Stimulated activated naive CD4-positive, alpha-beta T cell (primary cell): ENCODE measurements at regions not wholly inside any gene's neighbourhood (a gene's known extent, or its start where the extent isn't known, plus 50 kb on each side); places are given as distances from the start of the nearest gene placed in this dataset.

Source experiments
- DNase-seq, 6 experiments: peaks; one replicate each; lab custom pipeline; 2025; lab: John Stamatoyannopoulos, UW

DNA sequence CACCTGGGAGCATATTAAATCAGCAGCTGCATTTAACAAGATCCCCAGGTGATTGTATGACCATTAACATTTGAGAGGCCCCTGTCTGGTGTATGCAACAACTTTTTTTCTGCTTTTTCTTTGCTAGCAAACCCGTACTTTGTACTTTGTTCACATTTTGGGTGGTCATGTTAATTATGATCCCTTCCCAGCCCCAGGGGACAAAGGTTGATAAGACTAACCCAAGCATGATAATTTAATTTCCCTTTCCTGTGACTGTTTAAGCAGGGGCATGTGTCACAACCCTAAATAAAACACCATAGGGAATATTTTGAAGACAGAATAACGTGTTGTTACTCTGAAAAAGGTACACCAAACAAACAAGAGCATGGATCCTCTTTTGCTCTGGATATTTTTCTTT is 332.0 kb downstream of the PCDH18 start:
- DNase-seq: no peak

DNA sequence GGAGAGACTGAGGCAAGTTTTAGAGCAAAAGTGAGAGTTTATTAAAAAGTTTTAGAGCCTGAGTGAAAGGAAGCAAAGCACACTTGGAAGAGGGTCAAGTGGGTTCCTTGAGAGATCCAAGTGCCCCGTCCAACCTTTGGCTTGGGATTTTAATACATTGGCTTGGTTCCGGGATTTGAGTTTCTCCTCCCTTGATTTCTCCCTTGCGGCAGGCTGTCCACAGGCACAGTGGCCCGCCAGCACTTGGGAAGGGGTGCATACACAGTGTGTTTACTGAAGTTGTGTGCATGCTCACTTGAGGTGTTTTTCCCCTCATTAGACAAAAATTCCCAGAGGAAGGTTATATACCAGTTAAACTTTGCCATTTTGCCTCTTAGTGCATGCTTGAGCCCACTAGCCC is 333.5 kb downstream of the PCDH18 start:
- no peak for DNase-seq

DNA sequence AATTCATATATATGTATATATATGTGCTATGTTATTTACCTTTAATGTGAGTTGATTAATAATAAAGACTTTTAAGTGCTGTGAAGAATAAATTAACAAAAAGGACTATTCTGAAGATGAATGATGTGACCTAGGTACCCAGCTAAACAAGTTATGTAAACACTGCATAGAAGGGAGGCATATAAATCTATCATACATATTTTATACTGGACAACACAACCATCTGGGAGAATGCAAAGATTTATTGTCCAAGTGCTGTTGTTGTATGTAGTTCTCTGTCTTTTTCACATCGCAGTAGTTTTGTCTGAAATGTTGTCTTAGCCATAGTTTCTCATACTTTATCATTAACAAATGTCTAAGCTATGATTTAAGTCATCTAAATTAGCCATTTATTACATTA is 337.6 kb downstream of the PCDH18 start:
- no peak for DNase-seq

DNA sequence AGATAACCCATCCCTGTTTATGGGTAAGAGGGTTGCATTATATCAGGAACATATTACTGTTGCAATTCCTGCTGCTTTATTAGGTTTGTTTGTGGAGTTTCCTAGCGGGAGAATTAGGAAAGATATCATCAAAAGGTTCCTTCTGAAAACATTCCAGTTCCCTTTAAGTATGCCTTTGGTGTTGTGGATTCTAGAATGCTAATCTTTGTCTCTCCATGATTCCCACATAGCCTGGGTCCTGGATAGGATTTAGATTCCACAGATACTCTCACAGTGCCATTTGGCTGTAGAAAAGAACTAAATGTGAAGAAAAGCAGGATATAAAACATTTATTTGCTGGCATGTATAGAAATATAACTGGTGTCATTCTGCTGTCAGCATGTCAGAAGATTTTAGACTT is 338.7 kb downstream of the PCDH18 start:
- no peak for DNase-seq

DNA sequence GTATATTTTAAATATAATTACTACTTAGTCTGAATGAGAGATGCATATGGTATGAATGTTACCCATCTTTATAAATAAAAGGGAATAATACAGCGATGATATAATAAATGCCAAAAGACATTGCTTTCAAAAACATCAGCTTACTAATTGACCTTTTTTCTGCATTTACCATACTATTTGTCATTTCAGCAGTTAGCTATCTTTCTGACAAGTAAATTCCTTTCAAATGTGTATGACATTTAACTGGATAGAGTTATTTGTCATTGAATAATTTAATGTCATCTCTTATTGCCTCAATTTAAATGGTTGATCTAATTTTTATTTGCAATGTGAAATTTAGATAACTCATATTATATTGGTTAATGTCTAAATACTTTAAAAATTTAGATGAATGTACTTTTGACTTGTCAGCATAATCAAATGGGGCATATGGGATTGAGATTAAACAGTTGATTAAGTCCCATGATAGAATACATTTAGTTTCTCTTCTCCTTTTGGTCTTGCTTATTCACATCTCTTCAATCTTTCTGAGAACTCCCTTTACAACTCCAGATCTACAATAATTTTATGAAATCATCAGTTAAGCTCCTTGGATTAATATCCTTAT is 350.9 kb downstream of the PCDH18 start:
- no peak for DNase-seq

DNA sequence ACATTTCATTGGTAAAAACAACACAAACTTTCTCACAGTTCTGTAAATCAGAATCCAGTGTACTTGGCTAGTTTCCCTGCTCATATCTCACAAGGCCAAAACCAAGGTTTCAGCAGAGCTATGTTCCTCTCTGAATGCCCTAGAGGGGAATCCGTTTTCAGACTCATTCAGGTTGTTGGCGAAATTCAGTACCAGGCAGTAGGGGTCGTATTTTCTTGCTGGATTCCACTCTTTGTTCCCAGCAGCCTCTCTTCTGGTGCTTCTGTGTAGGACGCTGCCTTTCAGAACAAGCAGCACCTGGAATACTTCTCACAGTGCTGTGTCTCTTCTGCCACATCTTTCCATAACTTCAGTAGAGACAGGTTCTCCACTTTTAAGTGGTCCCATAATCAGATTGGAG is 351.9 kb downstream of the PCDH18 start:
- no peak for DNase-seq

DNA sequence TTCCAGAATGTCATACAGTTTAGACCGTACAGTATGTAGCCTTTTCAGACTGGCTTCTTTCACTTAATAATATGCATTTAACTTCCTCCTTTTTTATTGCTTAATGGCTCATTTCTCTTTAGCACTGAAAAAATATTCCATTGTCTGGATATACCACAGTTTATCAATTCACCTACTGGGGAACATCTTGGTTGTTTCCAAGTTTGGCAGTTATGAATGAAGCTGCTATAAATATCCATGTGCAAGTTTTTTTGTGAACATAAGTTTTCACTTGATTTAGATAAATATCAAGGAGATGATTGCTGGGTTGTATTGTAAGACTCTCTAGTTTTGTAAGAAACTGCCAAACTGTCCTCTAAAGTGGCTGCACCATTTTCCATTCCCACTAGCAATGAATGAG is 375.5 kb downstream of the PCDH18 start:
- DNase-seq: no peak

DNA sequence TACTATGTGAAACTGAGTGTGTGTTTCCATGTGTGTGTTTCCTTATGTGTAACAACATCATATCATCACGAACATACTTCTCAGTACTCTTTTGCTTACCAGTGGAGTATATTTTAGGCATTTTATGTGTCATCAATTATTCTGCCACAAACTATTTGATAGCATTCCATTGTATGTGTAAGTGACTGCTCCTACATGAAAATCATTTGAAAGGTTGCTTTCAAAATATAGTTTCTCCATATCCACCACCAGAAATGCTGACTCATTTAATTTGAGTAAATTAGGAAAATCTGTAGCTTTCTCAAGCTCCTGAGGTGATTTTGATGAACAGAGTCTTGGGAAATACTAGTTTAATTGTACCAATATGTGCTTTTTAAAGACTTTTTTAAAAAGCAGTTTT is 376.2 kb downstream of the PCDH18 start:
- DNase-seq: no peak

DNA sequence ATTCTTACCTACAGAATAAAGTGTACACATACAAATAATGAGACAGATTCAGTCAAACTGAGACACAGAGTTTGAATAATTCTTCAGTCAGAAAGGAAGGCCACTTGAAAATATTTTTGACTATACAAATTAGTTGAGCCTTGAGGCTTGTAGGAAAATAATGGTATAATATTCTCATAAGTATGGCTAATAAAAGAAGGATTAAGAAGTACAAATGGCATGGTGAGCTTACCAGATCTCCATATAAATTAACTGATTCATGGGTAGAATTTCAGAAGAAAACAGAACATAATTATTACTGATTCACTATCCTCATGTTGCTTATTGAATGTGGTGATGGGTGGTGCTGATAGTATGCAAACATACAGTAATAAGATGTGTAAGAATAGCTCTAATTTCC is 401.1 kb downstream of the PCDH18 start:
- DNase-seq: no peak

DNA sequence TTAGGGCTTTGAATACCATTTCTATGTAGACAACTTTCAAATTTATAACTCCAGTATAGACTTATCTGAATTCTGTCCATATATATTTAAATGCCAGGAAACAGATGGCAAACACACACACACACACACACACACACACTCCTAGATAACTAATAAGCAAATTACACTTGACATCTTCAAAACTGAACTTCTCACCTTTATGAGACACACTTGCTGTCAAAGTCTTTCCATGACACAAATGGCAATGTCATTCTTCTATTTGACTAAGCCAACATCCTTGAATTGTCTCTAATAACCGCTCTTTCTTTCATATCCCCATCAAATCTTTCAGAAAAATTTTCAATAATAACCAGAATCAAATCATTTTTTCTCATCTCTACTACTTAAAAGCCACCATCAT is 402.4 kb downstream of the PCDH18 start:
- DNase-seq: no peak

DNA sequence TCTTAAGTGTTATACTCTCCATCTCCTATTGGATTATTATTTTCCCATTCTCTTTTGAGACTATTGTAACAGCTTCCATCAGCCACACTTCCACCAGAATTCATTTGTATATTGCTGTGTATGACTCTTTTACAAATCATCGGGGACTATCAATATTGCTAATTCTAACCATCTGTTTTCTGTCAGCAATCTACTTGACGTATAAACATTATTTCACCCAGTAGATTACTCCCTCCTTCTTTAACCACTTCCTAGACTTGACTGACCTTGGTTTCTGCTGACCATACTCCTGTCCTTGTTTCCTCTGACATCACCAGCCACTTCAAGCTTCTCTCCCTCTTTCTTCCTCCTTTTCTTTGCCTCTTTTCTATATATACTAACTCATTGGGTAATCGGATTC is 402.9 kb downstream of the PCDH18 start:
- DNase-seq: no peak

DNA sequence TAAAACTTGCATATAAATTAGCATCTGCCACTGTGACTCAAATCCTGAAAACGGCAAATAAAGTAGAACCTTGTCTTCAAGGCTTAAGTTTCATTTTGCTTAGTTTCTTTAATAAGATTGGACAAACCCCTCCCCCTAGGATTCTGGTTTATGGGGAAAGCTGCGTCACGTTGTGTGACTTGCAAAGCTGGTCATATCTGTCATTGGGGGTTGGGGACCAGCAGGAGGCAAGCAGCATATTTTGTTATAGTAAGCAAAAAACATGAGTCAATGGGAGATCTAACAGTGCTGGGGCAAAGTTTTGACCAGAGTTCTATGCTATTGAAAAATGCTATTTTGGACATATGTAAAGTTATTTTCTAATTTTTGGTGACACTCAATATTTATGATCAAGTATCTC is 407.3 kb downstream of the PCDH18 start:
- DNase-seq: no peak

DNA sequence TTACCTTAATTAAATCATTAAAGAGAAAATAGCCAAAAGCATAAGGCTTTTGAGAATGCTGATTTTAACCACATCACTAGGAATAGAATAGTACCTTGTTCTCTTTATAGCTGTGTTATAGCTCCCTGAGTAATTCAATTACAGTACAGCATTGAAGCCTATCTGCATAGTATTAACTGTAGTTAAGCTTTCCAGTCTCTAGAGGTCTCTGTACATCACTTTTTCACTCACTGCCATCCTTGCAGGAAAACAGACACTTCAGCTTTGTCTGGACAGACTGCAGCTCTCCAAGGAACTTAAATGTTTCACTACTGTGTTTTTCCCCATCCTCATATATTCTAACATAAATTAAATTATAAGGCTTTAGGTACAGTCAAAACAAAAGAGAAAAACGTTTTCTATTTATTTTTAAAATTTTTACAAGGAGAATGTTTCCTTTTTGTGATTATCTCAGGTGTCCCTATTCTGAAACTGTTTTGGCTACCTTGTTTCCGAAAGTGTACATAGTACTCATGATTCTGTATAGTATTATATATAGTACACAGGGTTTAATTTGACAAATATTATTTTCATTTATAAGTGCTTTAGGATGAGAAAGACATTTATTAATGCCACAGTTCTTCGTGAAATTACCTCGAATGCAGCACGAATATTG is 407.9 kb downstream of the PCDH18 start:
- DNase-seq: no peak

DNA sequence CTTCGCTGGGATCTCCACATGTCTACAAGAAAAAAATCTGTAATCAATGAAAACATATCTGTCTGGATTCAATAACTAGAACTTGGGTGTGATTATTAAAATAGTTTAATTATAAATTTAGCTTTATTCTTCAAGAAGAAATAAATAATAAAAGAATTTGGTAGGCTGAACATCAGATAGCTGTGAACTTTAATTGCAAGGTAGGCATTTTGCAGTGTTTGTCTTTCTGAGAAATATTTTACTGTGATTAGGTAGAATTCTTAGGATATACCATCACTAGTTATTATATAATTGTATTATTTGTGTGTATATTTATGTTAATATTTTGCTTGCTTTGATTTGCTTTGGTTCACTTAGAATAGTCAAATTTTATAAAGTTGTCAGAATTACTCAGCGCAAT is 409.4 kb downstream of the PCDH18 start:
- DNase-seq: no peak

DNA sequence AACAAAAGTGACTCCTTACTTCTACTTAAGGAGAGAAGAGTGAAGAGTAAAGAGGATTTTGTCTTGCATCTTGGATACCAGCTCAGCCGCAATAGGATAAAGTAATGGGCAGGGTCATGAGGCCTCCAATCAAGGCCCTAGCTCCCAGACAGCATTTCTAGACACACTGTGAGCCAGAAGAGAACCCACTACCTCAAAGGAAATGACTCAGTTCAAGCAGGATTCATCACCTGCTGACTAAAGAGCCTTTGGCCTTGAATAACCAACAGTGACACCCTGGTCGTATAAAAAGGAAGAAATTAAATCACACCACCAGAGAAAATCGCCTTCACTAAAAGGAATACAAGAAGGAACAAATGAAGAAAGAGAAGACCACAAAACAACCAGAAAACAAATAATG is 416.1 kb downstream of the PCDH18 start:
- no peak for DNase-seq

DNA sequence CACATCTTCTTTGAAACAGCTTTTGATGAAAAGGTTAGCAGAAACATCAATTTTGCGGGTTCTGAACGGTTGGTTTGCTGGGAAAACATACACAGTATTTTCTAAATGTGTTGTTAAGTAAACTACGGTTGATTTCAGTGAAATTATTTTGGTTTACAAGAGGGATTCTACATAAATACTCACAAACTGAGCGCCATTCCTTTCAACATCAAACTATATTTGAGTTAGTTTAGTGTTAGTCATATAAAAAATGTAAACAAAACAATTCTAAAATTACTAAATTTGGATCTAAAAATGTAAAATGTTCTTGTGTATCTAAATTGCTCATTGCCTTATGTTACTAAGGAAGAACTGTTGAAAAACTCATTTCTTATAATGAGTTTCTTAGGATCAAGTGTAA is 425.6 kb downstream of the PCDH18 start:
- DNase-seq: no peak

DNA sequence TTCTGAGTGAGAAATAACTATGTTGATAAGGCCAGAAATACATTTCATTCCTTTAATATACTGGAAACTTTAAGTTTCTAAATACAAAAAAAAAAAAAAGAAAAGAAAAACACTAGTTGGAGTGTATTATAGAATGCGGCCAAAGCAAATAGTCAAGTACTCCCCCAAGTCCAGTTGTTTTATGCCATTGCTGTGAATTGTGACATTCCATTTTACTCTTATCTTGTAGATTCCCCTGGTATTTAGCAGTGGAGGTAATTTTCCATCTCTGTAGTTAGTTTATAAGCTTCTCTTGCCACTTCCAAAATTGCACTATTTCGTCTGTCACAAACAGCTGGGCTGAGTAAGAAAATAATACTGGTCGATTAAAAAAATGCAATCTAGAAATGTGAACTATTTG is 426.0 kb downstream of the PCDH18 start:
- no peak for DNase-seq

DNA sequence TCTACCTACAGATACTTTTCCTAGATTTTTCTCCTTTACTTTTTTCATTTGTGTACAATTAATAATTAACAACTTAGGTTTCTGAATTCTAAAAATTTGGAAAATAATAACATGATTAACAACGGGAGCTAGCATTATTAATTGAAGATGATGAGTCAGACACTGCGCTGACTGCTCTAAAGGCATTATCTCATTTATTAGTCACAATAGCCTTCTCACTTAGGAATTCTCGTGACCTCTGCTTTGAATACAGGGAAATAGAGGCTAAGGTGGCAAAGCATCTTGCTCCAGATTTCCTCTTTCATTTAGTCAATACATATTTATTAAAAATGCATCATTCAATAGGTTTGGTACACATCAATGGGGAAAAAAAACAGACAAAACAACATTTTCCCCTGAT is 441.3 kb downstream of the PCDH18 start:
- DNase-seq: no peak

DNA sequence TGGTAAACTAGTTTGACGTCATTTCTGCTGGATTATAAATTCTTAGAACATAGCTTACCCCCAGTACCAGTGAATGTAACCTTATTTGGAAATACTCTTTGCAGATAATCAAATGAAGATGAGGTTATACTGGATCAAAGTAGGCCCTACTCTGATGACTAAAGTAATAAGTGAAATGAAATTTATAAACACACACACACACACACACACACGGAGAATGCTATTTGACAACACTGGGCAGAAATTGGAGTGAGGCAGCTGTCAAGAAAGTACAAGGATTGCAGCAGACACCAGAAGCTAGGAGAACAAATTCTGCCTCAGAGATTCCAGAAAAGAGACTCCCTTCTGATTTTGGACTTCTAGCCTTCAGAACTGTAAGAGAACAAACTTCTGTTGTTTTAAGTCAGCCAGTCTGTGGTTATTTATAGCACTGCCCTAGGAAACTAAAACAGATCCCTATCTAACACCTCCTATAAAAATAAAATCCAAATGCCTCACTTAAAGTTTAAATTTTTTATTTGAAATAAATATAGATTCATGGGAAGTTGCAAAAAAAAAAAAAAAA is 448.6 kb downstream of the PCDH18 start:
- DNase-seq: no peak

DNA sequence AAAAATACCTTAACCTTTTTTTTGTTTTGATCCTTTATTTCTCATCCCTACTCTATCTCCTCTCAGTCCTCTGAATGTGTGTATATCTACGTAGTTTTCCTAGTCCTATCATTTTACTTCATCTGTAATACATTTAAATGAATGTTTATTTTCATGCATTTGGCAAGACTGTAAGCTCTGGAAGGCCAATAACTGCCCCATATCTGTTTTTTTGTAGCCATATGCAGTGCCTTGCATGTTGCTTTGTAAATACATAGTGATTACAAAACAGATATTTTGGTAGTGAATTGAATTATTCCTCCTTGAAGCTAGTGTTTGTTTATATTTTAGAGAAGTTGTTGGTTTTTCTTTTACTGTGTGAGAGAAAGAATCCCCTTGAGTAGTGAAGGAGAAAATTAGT is 450.2 kb downstream of the PCDH18 start:
- no peak for DNase-seq

DNA sequence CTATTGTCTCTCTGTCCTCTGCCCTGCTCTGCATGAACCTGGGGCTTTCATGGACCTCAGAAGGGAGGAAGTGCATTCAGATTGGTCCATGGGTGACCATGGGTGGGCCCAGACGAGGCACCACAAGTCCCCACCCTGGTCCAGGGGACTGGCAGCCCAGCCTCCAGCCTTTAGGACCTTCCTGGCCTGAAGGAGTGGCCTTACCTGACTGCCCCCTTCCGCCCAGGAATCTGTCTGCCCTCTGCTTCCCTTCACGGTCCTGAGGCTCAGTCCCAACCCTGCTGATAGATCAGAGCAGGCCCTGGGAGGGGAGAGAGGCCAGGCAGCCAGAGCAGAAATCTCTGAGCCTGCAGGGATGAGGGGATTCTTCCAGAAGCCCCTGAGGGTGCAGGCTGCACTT is 455.4 kb downstream of the PCDH18 start:
- DNase-seq: no peak

DNA sequence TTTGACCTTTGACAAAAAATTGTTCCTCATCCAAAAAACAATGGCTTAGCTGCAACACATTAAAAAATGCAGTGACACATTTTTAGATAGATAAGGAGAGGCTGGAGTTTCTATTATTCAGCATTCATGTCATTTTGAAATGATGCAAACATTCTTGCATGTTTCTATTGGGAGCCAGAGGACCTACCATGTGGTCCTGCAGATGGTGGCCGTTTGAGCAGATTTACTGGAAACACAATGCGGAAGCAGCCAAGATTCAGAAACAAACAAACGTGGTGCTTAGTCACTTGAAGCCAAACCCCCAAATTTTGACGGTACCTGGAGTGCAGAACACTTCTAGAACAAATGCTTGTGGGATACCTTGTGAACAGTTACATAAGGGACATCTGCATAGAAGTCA is 456.7 kb downstream of the PCDH18 start:
- no peak for DNase-seq

DNA sequence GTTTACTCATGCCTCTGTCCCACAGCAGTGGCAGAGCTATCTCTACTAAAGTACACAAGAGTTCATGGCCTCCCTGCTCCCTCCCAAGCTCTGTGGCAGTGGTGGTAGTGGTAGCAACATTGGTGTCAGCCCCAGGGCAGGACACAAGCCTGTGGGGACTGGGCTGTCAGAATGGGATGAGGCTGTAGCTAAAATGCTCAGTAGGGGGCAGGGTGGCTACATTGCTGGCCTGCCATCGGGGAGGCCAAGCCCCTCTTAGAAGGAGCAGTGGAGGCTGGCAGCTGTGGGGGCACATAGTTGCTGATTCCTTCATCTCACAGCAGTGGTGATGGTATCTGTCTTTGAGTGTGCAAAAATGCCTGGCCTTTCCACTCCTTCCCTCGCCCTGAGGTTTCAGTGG is 461.7 kb downstream of the PCDH18 start:
- no peak for DNase-seq

DNA sequence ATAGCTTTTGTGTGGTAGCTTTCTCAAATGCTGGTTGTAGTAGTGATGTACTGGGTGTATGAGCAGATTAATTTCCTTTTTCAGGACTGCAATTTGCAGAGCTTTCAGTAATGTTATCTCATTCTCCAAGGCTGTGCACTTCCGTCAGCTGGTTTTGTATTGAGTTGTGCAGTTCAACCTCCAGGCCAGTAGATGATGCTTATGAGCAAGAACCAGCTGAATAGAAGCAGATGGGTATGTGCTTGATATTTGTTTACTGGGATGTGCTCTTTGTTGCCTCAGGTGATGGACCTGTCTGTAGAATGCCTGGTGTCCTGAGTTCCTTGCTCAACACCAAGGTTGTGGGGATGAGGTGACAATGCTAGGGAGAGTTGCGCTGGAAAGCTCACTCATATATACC is 462.8 kb downstream of the PCDH18 start:
- no peak for DNase-seq
